Suppressor macrophage (primary cell): ENCODE measurements at regions not wholly inside any gene's neighbourhood (a gene's known extent, or its start where the extent isn't known, plus 50 kb on each side); places are given as distances from the start of the nearest gene placed in this dataset.

Experiments
- DNase-seq, 4 experiments: peaks; one replicate each; pipeline ENCODE4 v3.0.0-alpha.2; 2020 to 2022

- DNase-seq, result peak in 1 of 4 experiments; percentile 3
These were observed 68.1 kb upstream of the FOXK1 start for GRCh38 chr7:4613846-4614548.

- peak in 1 of 4 experiments; percentile 14 for DNase-seq
These were observed 66.0 kb upstream of the FOXK1 start for GRCh38 chr7:4616116-4616515.

DNA sequence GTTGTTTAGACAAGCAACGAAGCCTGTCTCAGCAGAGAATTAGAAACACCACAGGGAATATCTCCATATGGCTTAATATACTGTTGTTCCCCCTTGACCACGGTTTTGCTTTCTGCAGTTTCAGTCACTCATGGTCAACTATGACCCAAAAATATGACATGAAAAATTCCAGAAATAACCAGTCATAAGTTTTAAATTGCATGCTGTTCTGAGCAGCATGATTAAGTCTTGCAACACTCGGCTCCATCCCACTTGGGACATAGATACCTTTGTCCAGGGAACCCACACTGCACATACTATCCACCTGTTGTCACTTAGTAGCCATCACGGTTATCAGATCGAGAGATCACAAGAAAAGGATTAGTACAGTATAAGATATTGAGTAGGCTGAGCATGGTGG, 60.7 kb upstream of the FOXK1 start:
- DNase-seq, result no peak

DNA sequence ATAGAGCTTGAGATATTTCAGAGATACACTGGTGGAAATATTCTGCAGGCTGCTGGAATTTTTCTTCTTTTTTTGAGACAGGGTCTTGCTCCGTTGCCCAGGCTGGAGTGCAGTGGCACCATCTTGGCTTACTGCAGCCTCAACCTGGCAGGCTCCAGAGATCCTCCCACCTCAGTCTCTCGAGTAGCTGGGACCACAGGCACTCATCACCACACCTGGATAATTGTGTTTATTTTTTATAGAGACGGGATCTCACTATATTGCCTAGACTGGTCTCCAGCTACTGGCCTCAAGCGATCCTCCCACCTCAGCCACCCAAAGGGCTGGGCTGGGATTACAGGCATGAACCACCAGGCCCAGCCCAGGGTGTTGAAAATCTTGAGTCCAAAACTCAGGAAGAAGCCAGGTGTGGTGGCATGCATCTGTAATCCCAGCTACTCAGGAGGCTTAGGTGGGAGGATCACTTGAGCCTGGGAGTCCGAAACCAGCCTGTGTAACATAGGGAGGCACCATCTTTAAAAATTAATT, 55.7 kb upstream of the FOXK1 start:
- no peak for DNase-seq

DNA sequence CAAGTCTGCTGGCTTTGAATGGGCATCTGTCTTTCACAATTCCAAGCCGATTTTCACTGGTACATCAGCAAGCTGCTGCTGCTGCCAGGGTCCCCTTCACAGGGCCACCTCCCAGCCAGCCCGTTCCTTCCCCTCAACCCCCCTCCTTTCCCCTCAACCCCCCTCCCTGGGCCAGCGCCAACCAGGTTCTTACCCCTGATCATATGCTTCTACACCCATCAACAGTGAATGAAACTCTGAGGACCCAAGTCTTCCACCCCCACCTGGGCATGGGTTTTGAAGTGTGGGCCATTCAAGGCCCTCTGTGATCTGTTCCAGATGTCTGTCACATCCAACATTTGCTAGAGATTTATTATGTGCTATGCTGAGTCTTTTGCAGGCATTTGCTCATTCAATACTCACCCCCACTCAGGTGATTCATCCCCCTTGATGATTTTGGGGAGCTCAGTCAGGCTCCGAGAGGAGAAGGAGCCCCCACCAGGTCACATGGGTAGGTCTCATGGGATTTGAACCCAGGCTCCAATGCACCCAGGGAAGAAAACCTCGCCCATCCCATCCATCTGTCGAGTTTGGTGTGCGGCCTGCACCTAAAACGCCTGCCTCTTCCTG, 52.7 kb upstream of the FOXK1 start:
- no peak for DNase-seq

GRCh38 chr7:4631380-4632179, 50.5 kb upstream of the FOXK1 start:
- peak; percentile 46 to 66 (median 64) for DNase-seq
